ENCODE measurements at regions not wholly inside any gene's neighbourhood (a gene's known extent, or its start where the extent isn't known, plus 50 kb on each side); places are given as distances from the start of the nearest gene placed in this dataset.
A peak's percentile ranks its signal among the peaks of the same experiment; 100 is the strongest.

GRCh38 chr13:97720896-97721295 is 232.6 kb upstream of the IPO5 start:
- DNase-seq (no peak), ATAC-seq (no peak)
- H3K27ac ChIP-seq, result no peak overlapping the region
- H3K4me3 ChIP-seq, result no peak overlapping the region
- no peaks in the 10 kb centered on the region for H3K4me1 ChIP-seq
- WGBS, 2 donors, result 91 to 94% methylated on average over 4 of the region's 4 CpGs
- H3K27me3 ChIP-seq, result no peaks in the 10 kb centered on the region
- intact Hi-C loops (cut with DNase I), result no loop called here
- H3K9me3 ChIP-seq, result no peaks in the 10 kb centered on the region
- no peak for TF ChIP-seq CTCF (IDR thresholded peaks at IDR 0.05)
- no peaks in the 10 kb centered on the region for H3K36me3 ChIP-seq

GRCh38 chr13:97723655-97724054 is 229.8 kb upstream of the IPO5 start:
- DNase-seq, result no peak
- 71 to 82% methylated on average over 4 of the region's 4 CpGs for WGBS, 2 donors
- Histone ChIP-seq H3K4me3 (no peak overlapping the region), H3K4me1 (no peaks in the 10 kb centered on the region), H3K27ac (no peak overlapping the region), H3K36me3 (no peaks in the 10 kb centered on the region), H3K27me3 (no peaks in the 10 kb centered on the region), H3K9me3 (no peaks in the 10 kb centered on the region)
- ATAC-seq, result no peak
- no peak for TF ChIP-seq CTCF (IDR thresholded peaks at IDR 0.05)
- intact Hi-C loops (cut with DNase I), result no loop called here

- no peak for TF ChIP-seq CTCF (IDR thresholded peaks at IDR 0.05)
- 90 to 93% methylated on average over 2 of the region's 2 CpGs for WGBS, 2 donors
- Histone ChIP-seq H3K27ac (no peak overlapping the region), H3K36me3 (no peaks in the 10 kb centered on the region), H3K4me3 (no peak overlapping the region), H3K4me1 (no peaks in the 10 kb centered on the region), H3K9me3 (no peaks in the 10 kb centered on the region), H3K27me3 (no peaks in the 10 kb centered on the region)
- ATAC-seq (no peak), DNase-seq (no peak)
- intact Hi-C loops (cut with DNase I), result no loop called here
These were observed 229.0 kb upstream of the IPO5 start for GRCh38 chr13:97724450-97724849.

GRCh38 chr13:97726664-97727280 is 226.7 kb upstream of the IPO5 start:
- ATAC-seq (peak in 2 of 8 donors; percentile 14 to 16), DNase-seq (no peak)
- H3K36me3 ChIP-seq, result no peaks in the 10 kb centered on the region
- H3K27ac ChIP-seq, result no peak overlapping the region
- no peak overlapping the region for H3K4me3 ChIP-seq
- 56 to 69% methylated on average over 4 of the region's 4 CpGs for WGBS, 2 donors
- intact Hi-C loops (cut with DNase I), result no loop called here
- no peak for TF ChIP-seq CTCF (IDR thresholded peaks at IDR 0.05)
- no peaks in the 10 kb centered on the region for H3K9me3 ChIP-seq
- H3K27me3 ChIP-seq, result no peaks in the 10 kb centered on the region
- no peaks in the 10 kb centered on the region for H3K4me1 ChIP-seq
